Stimulated activated naive B cell treated with anti-CD40 and anti-IgM and Interleukin-4, amounts not matched to agents 10 μg/mL and 1 μg/mL and 100 μg/mL, for 72 hours (primary cell): ENCODE measurements at regions not wholly inside any gene's neighbourhood (a gene's known extent, or its start where the extent isn't known, plus 50 kb on each side); places are given as distances from the start of the nearest gene placed in this dataset.

Source experiments
- ATAC-seq, 2 donors: fragments of 150-1000 bp; cut with Tn5 transposase; replicated peaks; 2 replicates each; pipeline ENCODE4 v1.10.0; 2021; ENCODE audit warnings: moderate library complexity in 1 of 2
- DNase-seq: peaks from one replicate; pipeline ENCODE4 v3.0.0; 2021
- H3K27ac Mint-ChIP-seq: one replicate; pipeline ENCODE4 v1.8.0; 2022; ENCODE audit warnings: mild to moderate bottlenecking, mixed read lengths
- H3K27me3 Mint-ChIP-seq, 2 donors: one replicate each; pipeline ENCODE4 v1.8.0; 2022; ENCODE audit warnings: mixed read lengths in 2 of 2
- H3K36me3 Mint-ChIP-seq, 2 donors: one replicate each; pipeline ENCODE4 v1.8.0; 2022; ENCODE audit warnings: mixed read lengths in 2 of 2, mild to moderate bottlenecking in 1 of 2
- H3K4me1 Mint-ChIP-seq, 2 donors: one replicate each; pipeline ENCODE4 v1.8.0; 2022; ENCODE audit warnings: mixed read lengths in 2 of 2, mild to moderate bottlenecking in 1 of 2
- H3K4me3 Mint-ChIP-seq, 2 donors: one replicate each; pipeline ENCODE4 v1.8.0; 2022; ENCODE audit warnings: mild to moderate bottlenecking in 2 of 2, mixed read lengths in 2 of 2, moderate library complexity in 1 of 2
- H3K9me3 Mint-ChIP-seq, 2 donors: one replicate each; pipeline ENCODE4 v1.8.0; 2022; ENCODE audit warnings: mixed read lengths in 2 of 2, mild to moderate bottlenecking in 1 of 2

- Mint-ChIP-seq H3K27me3 (no peaks in the 10 kb centered on the region), H3K27ac (peak overlapping the region; percentile 99), H3K4me1 (peaks cover 65 to 98% of the 10 kb centered on the region in 2 donors), H3K36me3 (peaks cover 51 to 67% of the 10 kb centered on the region in 2 donors), H3K4me3 (peak overlapping the region; percentile 66 to 74), H3K9me3 (peaks cover 0 to 4% of the 10 kb centered on the region in 2 donors)
- ATAC-seq (no peak), DNase-seq (no peak)
Measured at GRCh38 chr17:77456951-77457548, 316.3 kb downstream of the SEC14L1 start.

DNA sequence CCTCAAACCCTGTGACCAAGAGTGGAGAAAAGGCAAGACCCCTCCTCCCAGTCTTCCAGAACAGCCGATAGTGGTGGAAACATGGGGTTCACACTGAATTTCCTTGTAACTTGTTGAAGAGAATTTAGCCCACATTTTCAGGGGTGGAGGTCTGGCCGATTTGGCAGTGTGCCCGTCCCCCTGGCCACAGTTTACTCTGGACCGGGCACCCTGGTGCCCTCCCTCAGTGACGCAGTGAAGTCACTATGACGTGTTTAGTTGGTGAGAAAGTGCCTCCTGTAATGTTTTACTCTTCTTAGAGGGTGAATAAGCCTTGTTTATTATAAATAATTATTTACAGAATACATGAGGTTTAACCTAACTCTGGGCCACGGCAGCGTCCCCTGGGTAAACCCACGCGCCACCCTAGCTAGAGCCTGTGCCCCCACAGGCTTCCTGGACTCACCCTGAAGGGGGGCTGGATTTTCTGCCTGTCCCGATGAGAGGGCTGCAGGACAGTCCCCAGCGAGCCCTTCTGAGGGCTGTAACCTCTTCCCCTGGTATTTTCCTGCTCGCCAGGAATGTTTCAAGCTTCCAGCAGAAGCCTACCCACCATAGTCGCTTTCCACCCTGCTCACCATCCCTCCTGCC lies 316.9 kb downstream of the SEC14L1 start:
- no peak for ATAC-seq
- DNase-seq, result no peak
- H3K27ac Mint-ChIP-seq, result peak overlapping the region; percentile 99
- no peaks in the 10 kb centered on the region for H3K27me3 Mint-ChIP-seq
- H3K4me3 Mint-ChIP-seq, result peak overlapping the region; percentile 73 to 74
- peaks cover 0 to 4% of the 10 kb centered on the region in 2 donors for H3K9me3 Mint-ChIP-seq
- peaks cover 68 to 99% of the 10 kb centered on the region in 2 donors for H3K4me1 Mint-ChIP-seq
- peaks cover 52 to 62% of the 10 kb centered on the region in 2 donors for H3K36me3 Mint-ChIP-seq

DNA sequence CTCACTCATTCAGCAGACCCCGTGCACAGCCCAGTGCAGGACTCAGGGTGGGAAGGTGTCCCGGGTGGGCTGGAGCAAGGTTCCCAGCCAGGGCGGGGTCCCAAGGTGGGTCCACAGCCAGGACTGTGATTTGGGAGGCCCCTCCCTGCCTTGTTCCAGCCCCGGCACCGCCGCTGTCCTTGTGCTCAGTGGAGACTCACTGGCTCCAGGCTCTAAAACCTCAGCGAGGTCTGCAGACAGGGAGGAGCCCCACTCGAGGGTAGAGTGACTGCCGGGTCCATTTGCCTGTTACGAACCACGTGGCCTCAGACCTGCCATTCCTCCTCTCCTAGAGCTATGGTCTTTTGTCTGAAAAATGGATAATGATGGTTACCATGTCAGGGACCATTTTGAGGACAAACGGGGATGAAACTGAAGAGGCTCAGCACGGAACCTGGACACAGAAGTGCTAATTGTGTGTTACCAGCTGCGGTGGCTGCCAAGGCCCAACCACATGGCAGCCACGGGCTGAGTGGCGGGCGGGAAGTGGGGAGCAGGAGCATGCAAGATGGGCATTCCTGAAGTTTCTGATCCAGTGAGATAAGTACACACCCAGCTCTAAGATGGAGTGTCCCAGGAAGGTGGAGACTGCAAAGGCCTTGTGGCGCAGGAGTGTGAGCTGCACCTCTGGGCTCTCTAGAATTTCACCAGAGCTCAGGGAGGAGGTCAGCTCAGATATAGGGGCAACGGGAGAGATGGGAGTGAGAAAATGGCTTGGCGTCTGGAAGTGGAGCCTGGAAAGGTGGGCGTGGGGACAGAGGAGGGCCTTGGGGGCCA lies 317.6 kb downstream of the SEC14L1 start:
- Mint-ChIP-seq H3K36me3 (peaks cover 55 to 67% of the 10 kb centered on the region in 2 donors), H3K27me3 (no peaks in the 10 kb centered on the region), H3K4me1 (peaks cover 69 to 99% of the 10 kb centered on the region in 2 donors), H3K27ac (peak overlapping the region; percentile 99), H3K4me3 (peak overlapping the region; percentile 70 to 73), H3K9me3 (peaks cover 0 to 4% of the 10 kb centered on the region in 2 donors)
- DNase-seq (no peak), ATAC-seq (no peak)

DNA sequence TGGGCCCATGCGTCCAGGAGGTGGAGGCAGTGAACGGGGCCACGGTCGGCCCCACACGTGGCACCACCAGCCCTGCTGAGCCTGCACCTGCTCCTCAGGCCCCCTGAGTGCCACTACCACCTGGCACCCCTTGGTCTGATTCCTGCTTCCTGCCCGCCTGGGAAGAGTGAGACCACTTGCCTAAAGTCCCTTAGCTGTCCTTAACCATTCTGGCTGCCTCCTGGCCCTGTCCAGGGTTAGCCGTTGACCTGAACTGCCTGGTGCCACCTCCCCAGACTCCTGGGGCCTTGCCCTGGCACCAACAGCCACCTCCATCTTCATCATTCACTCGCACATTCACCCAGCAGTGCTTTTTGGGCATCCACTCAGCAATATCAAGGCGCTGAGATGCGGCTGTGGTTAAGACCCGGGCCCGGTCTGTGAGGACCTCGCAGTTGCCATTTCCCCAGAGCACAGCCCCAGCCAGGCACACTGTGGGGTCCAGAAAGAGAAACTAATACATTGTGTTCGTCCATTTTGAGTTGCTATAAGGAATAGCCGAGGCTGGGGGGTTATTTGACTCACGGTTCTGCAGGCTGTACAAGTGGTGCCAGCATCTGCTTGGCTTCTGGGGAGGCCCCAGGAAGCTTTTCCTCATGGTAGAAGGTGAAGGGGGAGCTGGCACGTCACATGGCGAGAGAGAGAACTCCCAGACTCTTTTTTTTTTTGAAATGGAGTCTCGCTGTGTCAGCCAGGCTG lies 318.4 kb downstream of the SEC14L1 start:
- peaks cover 0 to 4% of the 10 kb centered on the region in 2 donors for H3K9me3 Mint-ChIP-seq
- H3K36me3 Mint-ChIP-seq, result peaks cover 50 to 60% of the 10 kb centered on the region in 2 donors
- peak overlapping the region; percentile 70 to 72 for H3K4me3 Mint-ChIP-seq
- ATAC-seq, result no peak
- DNase-seq, result no peak
- no peaks in the 10 kb centered on the region for H3K27me3 Mint-ChIP-seq
- H3K4me1 Mint-ChIP-seq, result peaks cover 65 to 95% of the 10 kb centered on the region in 2 donors
- H3K27ac Mint-ChIP-seq, result peak overlapping the region; percentile 99

GRCh38 chr17:77460514-77461046 lies 319.8 kb downstream of the SEC14L1 start:
- ATAC-seq, result peak; percentile 5 to 10
- H3K27me3 Mint-ChIP-seq, result no peaks in the 10 kb centered on the region
- peaks cover 46 to 56% of the 10 kb centered on the region in 2 donors for H3K36me3 Mint-ChIP-seq

DNA sequence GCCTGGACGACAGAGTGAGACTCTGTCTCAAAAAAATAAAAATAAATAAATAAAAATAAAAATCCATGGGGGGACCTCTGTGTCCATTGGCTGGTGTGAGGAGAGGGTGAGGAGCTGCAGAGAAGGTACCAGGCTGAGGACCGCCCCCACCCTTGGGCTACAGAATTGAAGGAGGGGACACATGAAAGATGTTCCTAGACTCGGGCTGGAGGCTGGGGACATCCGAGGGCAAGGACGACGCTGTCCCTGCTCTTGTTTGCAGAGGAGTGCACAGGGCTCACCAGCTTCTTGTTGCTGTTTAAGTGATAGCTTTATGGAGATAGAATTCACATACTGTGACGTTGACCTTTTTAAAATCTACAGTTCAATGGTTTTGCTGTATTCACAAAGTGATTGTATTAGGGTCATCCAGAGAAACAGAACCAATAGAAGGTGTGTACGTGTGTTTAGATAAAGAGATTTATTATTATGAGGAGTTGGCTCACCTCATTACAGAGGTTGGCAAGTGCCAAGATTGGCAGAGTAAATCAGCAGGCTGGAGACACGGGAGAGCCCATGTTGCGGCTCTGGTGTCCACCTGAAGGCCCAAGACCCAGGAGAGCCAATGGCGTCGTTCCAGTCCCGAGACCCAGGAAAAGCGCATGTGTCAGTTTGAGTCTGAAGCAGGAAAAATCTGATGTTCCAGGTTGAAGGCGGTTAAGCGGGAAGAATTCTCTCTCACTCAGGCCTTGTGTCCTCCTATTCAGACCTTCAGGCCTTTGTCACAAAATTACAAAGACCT lies 320.7 kb downstream of the SEC14L1 start:
- Mint-ChIP-seq H3K4me1 (peaks cover 66 to 96% of the 10 kb centered on the region in 2 donors), H3K27me3 (no peaks in the 10 kb centered on the region), H3K9me3 (peaks cover 0 to 8% of the 10 kb centered on the region in 2 donors), H3K4me3 (peak overlapping the region; percentile 72 to 80), H3K36me3 (peaks cover 48 to 60% of the 10 kb centered on the region in 2 donors), H3K27ac (peak overlapping the region; percentile 99)
- peak; percentile 5 to 10 for ATAC-seq
- DNase-seq, result no peak

More at GRCh38 chr17:77460514-77461046, 319.8 kb downstream of the SEC14L1 start:
- peaks cover 0 to 8% of the 10 kb centered on the region in 2 donors for H3K9me3 Mint-ChIP-seq
- peaks cover 62 to 95% of the 10 kb centered on the region in 2 donors for H3K4me1 Mint-ChIP-seq
- no peak for DNase-seq
- H3K27ac Mint-ChIP-seq, result peak overlapping the region; percentile 99
- H3K4me3 Mint-ChIP-seq, result peak overlapping the region; percentile 66 to 72

DNA sequence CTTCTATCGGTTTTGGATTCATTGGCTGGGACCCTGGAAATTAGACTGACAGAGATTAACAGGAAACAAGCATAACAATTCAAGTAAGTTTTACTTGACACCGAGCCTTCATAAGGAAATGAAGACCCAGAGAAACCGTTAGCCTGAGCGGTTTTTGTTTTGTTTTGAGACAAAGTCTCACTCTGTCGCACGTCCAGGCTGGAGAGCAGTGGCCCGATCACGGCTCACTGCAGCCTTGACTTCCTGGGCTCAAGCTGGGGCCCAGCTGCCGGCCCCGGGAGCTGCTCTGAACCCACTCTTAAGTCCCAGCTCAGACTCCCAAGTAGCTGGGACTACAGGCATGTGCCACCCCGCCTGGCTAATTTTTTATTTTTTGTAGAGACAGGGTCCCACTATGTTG lies 321.3 kb downstream of the SEC14L1 start:
- Mint-ChIP-seq H3K36me3 (peaks cover 49 to 58% of the 10 kb centered on the region in 2 donors), H3K4me3 (peak overlapping the region; percentile 72 to 80)
- ATAC-seq, result peak; percentile 42 to 44

GRCh38 chr17:77462553-77463497 lies 322.1 kb downstream of the SEC14L1 start:
- Mint-ChIP-seq H3K27me3 (no peaks in the 10 kb centered on the region), H3K27ac (peak overlapping the region; percentile 99), H3K36me3 (peaks cover 49 to 54% of the 10 kb centered on the region in 2 donors), H3K4me1 (peaks cover 65 to 96% of the 10 kb centered on the region in 2 donors), H3K9me3 (peaks cover 0 to 8% of the 10 kb centered on the region in 2 donors), H3K4me3 (peak overlapping the region; percentile 52 to 72)
- no peak for ATAC-seq
- DNase-seq, result no peak

More for the DNA sequence above, 321.3 kb downstream of the SEC14L1 start:
- peak; percentile 63 for DNase-seq
- Mint-ChIP-seq H3K27ac (peak overlapping the region; percentile 99), H3K9me3 (peaks cover 0 to 8% of the 10 kb centered on the region in 2 donors), H3K4me1 (peaks cover 67 to 96% of the 10 kb centered on the region in 2 donors), H3K27me3 (no peaks in the 10 kb centered on the region)

DNA sequence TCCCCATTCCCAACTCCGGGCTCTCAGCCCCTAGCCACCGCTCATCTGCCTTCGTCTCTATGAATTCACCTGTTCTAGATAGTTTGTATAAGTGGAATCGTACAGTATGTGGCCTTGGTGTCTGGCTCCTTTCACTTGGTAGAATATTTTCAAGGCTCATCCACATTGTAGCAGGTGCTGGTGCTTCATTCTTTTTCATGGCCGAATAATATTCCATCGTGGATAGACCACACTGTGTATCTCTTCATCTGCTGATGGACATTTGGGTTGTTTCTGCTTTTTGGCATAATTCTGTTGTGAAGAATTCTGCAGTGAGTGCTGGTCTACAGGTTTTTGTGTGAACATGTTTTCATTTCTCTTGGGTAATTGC lies 324.2 kb downstream of the SEC14L1 start:
- no peak for ATAC-seq
- DNase-seq, result no peak
- H3K9me3 Mint-ChIP-seq, result peaks cover 3 to 7% of the 10 kb centered on the region in 2 donors
- H3K36me3 Mint-ChIP-seq, result peaks cover 53 to 55% of the 10 kb centered on the region in 2 donors
- peak overlapping the region; percentile 91 for H3K27ac Mint-ChIP-seq
- H3K27me3 Mint-ChIP-seq, result no peaks in the 10 kb centered on the region
- peak overlapping the region; percentile 67 to 71 for H3K4me3 Mint-ChIP-seq
- H3K4me1 Mint-ChIP-seq, result peaks cover 63 to 96% of the 10 kb centered on the region in 2 donors

DNA sequence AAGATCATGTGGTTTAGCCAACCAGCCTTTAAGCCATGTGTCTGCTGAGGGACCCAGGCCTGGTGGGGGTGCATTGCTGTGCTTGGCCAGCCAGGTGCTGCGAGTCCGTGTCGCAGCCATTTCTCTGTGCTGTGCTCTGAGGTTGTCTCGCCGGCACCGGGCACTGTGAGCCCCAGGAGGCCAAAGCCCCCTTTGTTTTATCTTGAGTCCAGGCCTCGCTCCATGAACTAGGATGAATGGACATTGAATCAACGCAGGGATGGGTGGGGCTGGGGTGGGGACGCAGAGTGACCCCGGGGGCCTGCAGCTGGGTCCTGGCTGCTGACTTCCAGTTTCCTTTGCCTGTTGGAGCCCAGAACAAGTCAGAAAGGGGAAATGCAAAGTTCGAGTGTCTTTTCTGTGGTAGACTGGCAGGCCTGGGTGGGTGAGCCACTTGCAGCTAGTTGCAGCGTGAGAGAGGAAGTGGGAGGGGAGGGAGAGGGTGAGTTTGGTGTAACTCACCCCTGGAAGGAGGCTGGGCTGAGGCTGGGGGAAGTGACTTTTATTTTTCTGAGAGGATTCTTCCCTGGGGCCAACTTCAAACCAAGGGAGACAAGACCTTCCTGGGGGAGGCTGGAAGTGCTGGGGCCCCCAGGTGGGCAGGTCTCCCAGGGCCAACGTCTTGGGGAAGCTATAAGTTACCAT lies 324.7 kb downstream of the SEC14L1 start:
- H3K4me1 Mint-ChIP-seq, result peaks cover 66 to 96% of the 10 kb centered on the region in 2 donors
- H3K36me3 Mint-ChIP-seq, result peaks cover 58 to 60% of the 10 kb centered on the region in 2 donors
- H3K4me3 Mint-ChIP-seq, result peak overlapping the region; percentile 67 to 71
- ATAC-seq, result peak; percentile 84 to 86
- no peaks in the 10 kb centered on the region for H3K27me3 Mint-ChIP-seq
- H3K9me3 Mint-ChIP-seq, result peaks cover 8 to 13% of the 10 kb centered on the region in 2 donors
- peak overlapping the region; percentile 91 for H3K27ac Mint-ChIP-seq
- DNase-seq, result peak; percentile 83

- no peak for DNase-seq
- Mint-ChIP-seq H3K4me1 (peaks cover 68 to 96% of the 10 kb centered on the region in 2 donors), H3K4me3 (peak overlapping the region; percentile 67 to 71), H3K36me3 (peaks cover 65 to 66% of the 10 kb centered on the region in 2 donors), H3K27me3 (no peaks in the 10 kb centered on the region), H3K9me3 (peaks cover 9 to 13% of the 10 kb centered on the region in 2 donors), H3K27ac (peak overlapping the region; percentile 91)
- ATAC-seq, result no peak
Measured at GRCh38 chr17:77466140-77466539, 325.4 kb downstream of the SEC14L1 start.
